Liver (tissue), 8 donors: ENCODE measurements at regions not wholly inside any gene's neighbourhood (a gene's known extent, or its start where the extent isn't known, plus 50 kb on each side); places are given as distances from the start of the nearest gene placed in this dataset.

Experiments used
- DNase-seq: peaks from one replicate; pipeline ENCODE4 v3.0.0-alpha.2; 2017; ENCODE audit warnings: low spot score
- H3K27ac ChIP-seq, 2 donors: one replicate each; pipeline ENCODE4 v1.7.0; 2013; ENCODE audit warnings: inconsistent platforms in 2 of 2, low read length in 2 of 2, control low read depth in 1 of 2, low read depth in 1 of 2, mild to moderate bottlenecking in 1 of 2
- H3K27me3 ChIP-seq, 4 donors: one replicate each; pipeline versions ENCODE4 v1.6.1 to v1.7.0; 2013; ENCODE audit warnings: low read length in 3 of 4, inconsistent platforms in 1 of 4, mild to moderate bottlenecking in 1 of 4, moderate library complexity in 1 of 4; ENCODE audit not compliant: control insufficient read depth in 4 of 4, insufficient read depth in 4 of 4
- H3K36me3 ChIP-seq, 4 donors: one replicate each; pipeline versions ENCODE4 v1.6.1 to v1.7.0; 2013; ENCODE audit warnings: low read length in 3 of 4, mild to moderate bottlenecking in 3 of 4, low read depth in 1 of 4, moderate library complexity in 1 of 4; ENCODE audit not compliant: control insufficient read depth in 4 of 4, insufficient read depth in 3 of 4
- H3K4me1 ChIP-seq, 4 donors: one replicate each; pipeline versions ENCODE4 v1.6.1 to v1.7.0; 2013; ENCODE audit warnings: low read length in 3 of 4, mild to moderate bottlenecking in 3 of 4, moderate library complexity in 1 of 4; ENCODE audit not compliant: control insufficient read depth in 4 of 4, insufficient read depth in 4 of 4
- H3K4me3 ChIP-seq, 3 donors: one replicate each; pipeline versions ENCODE4 v1.6.1 to v1.7.0; 2013; ENCODE audit warnings: low read length in 3 of 3, control low read depth in 1 of 3, low read depth in 1 of 3, mild to moderate bottlenecking in 1 of 3
- H3K9ac ChIP-seq, 2 donors: one replicate each; pipeline ENCODE4 v1.7.0; 2013; ENCODE audit warnings: low read length in 2 of 2, mild to moderate bottlenecking in 2 of 2, moderate library complexity in 2 of 2, control low read depth in 1 of 2, low read depth in 1 of 2
- H3K9me3 ChIP-seq, 4 donors: one replicate each; pipeline versions ENCODE4 v1.6.1 to v1.7.0; 2013; ENCODE audit warnings: low read length in 3 of 4; ENCODE audit not compliant: control insufficient read depth in 4 of 4
- EGR1 ChIP-seq, 2 donors: IDR thresholded peaks; 2 replicates each; pipeline ENCODE4 v1.6.1; 2016 to 2018; ENCODE audit warnings: antibody characterized with exemption in 2 of 2, low read depth in 2 of 2
- FOXA1 ChIP-seq: IDR thresholded peaks from 2 replicates; pipeline ENCODE4 v1.6.1; 2016; ENCODE audit warnings: antibody characterized with exemption
- FOXA2 ChIP-seq: IDR thresholded peaks from 2 replicates; pipeline ENCODE4 v1.6.1; 2016; ENCODE audit warnings: antibody characterized with exemption
- GABPA ChIP-seq, 2 donors: IDR thresholded peaks in 1 of 2; conservative IDR thresholded peaks in 1 of 2; 2 replicates each; pipeline ENCODE4 v1.6.1; 2016; ENCODE audit warnings: antibody characterized with exemption in 2 of 2, mild to moderate bottlenecking in 1 of 2, moderate library complexity in 1 of 2
- HNF4A ChIP-seq, 2 donors: conservative IDR thresholded peaks; 2 replicates each; pipeline ENCODE4 v1.6.1; 2016; ENCODE audit warnings: antibody characterized with exemption in 2 of 2, mild to moderate bottlenecking in 2 of 2
- HNF4G ChIP-seq: IDR thresholded peaks from 2 replicates; pipeline ENCODE4 v1.6.1; 2016; ENCODE audit warnings: antibody characterized with exemption
- JUND ChIP-seq, 2 donors: IDR thresholded peaks; 2 replicates each; pipeline ENCODE4 v1.6.1; 2016; ENCODE audit warnings: antibody characterized with exemption in 2 of 2
- NR2F2 ChIP-seq: IDR thresholded peaks from 2 replicates; pipeline ENCODE4 v1.6.1; 2016; ENCODE audit warnings: antibody characterized with exemption
- RAD21 ChIP-seq, 2 donors: IDR thresholded peaks; 2 replicates each; pipeline ENCODE4 v1.6.1; 2016; ENCODE audit warnings: antibody characterized with exemption in 2 of 2, mild to moderate bottlenecking in 2 of 2
- REST ChIP-seq: IDR thresholded peaks from 2 replicates; pipeline ENCODE4 v1.6.1; 2016; ENCODE audit warnings: antibody characterized with exemption, mild to moderate bottlenecking
- RXRA ChIP-seq, 2 donors: IDR thresholded peaks; 2 replicates each; pipeline ENCODE4 v1.6.1; 2017 to 2018; ENCODE audit warnings: antibody characterized with exemption in 2 of 2, mild to moderate bottlenecking in 1 of 2
- TAF1 ChIP-seq: conservative IDR thresholded peaks from 2 replicates; pipeline ENCODE4 v1.6.1; 2016; ENCODE audit warnings: antibody characterized with exemption, mild to moderate bottlenecking
- YY1 ChIP-seq: IDR thresholded peaks from 2 replicates; pipeline ENCODE4 v1.6.1; 2016; ENCODE audit warnings: antibody characterized with exemption, mild to moderate bottlenecking
- WGBS: extraction: QIAGEN DNeasy Blood & Tissue Kit; methylation state at CpG from one replicate; pipeline ENCODE4 v1.1.7; 2013; 5-methylcytosine and 5-hydroxymethylcytosine counted together
- TF ChIP-seq, protein P1 (sequence below): IDR thresholded peaks from 2 replicates; pipeline ENCODE4 v1.6.1; 2016; ENCODE audit warnings: antibody characterized with exemption
- TF ChIP-seq, protein P2 (sequence below): fragments of 150-350 bp; IDR thresholded peaks from 2 replicates; pipeline ENCODE4 v1.5.1; 2017; ENCODE audit warnings: improper control_type of control experiment, low read depth, low read length; ENCODE audit not compliant: missing input control
- TF ChIP-seq, protein P3 (sequence below): IDR thresholded peaks from 2 replicates; pipeline ENCODE4 v1.6.1; 2016; ENCODE audit warnings: antibody characterized with exemption
- donor health status: healthy.
- donor health status: healthy.
- donor health status: healthy.
- donor health status: healthy.
- donor health status: healthy.

DNA sequence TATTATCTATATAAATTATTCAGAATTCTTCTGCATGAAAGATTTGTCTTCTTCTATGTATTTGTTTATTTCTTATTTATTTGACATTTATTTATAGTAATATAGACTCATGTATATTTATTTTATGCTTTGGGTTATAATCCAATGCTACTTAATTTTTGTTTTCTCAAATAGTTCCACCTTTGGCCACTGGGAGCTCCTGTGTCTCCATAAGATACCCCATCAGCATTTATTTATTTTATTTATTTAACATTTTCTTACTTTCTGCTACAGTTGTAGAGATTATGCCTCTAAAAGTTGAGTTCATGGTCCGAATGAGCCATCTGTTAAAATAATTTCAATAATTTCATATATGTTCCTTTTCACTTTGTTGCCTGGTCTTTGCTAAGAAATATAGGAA lies 289.4 kb downstream of the ADGRL2 start:
- TF ChIP-seq, protein P1, sequence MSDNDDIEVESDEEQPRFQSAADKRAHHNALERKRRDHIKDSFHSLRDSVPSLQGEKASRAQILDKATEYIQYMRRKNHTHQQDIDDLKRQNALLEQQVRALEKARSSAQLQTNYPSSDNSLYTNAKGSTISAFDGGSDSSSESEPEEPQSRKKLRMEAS = no peak
- TF ChIP-seq, protein P2, sequence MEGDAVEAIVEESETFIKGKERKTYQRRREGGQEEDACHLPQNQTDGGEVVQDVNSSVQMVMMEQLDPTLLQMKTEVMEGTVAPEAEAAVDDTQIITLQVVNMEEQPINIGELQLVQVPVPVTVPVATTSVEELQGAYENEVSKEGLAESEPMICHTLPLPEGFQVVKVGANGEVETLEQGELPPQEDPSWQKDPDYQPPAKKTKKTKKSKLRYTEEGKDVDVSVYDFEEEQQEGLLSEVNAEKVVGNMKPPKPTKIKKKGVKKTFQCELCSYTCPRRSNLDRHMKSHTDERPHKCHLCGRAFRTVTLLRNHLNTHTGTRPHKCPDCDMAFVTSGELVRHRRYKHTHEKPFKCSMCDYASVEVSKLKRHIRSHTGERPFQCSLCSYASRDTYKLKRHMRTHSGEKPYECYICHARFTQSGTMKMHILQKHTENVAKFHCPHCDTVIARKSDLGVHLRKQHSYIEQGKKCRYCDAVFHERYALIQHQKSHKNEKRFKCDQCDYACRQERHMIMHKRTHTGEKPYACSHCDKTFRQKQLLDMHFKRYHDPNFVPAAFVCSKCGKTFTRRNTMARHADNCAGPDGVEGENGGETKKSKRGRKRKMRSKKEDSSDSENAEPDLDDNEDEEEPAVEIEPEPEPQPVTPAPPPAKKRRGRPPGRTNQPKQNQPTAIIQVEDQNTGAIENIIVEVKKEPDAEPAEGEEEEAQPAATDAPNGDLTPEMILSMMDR = peak; percentile 40
- TF ChIP-seq RAD21 (IDR thresholded peaks at IDR 0.05) = peak; percentile 51 to 58
- H3K9me3 ChIP-seq = no peaks in the 10 kb centered on the region
- WGBS = 79% methylated on average over 1 of the region's 1 CpG

DNA sequence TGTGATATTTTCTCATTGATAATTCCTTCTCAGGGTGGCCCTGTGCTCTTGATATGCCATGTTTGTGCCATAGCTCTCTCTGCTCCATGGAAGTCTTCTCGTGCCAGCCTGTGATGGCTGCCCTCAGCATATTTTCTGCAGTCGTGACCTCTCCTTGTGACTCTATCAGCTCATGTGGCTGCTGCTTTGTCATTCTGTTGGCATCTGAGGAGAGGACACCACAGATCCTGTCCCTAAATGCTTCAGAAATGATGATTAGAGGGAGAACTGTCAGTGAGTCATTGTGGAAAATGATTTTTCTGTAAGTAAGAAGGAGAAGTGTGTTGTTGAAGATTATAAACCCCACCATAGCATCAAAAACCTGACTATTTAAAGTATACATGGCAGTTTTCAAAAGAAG lies 286.0 kb downstream of the ADGRL2 start:
- WGBS = 44% methylated on average over 2 of the region's 2 CpGs
- Histone ChIP-seq H3K27me3 (no peaks in the 10 kb centered on the region), H3K9me3 (no peaks in the 10 kb centered on the region), H3K9ac (no peak overlapping the region), H3K4me1 (no peaks in the 10 kb centered on the region), H3K4me3 (no peak overlapping the region), H3K36me3 (no peaks in the 10 kb centered on the region), H3K27ac (no peak overlapping the region)
- TF ChIP-seq, protein P1 = no peak
- TF ChIP-seq FOXA1 (no peak), TAF1 (no peak), HNF4A (conservative IDR thresholded peaks at IDR 0.05) (no peak), RXRA (IDR thresholded peaks at IDR 0.05) (no peak), REST (no peak), GABPA (IDR thresholded peaks at IDR 0.05 in 1 of 2, conservative IDR thresholded peaks at IDR 0.05 in 1 of 2) (no peak), RAD21 (IDR thresholded peaks at IDR 0.05) (no peak), YY1 (no peak), HNF4G (no peak), NR2F2 (no peak), FOXA2 (no peak), EGR1 (IDR thresholded peaks at IDR 0.05; ENCODE audit: low read depth in 2 of 2) (no peak), JUND (IDR thresholded peaks at IDR 0.05) (no peak)
- TF ChIP-seq, protein P3, sequence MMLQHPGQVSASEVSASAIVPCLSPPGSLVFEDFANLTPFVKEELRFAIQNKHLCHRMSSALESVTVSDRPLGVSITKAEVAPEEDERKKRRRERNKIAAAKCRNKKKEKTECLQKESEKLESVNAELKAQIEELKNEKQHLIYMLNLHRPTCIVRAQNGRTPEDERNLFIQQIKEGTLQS = no peak
- TF ChIP-seq, protein P2 = no peak
- DNase-seq = no peak

More for the DNA sequence above, 289.4 kb downstream of the ADGRL2 start:
- Histone ChIP-seq H3K27me3 (no peaks in the 10 kb centered on the region), H3K4me3 (no peak overlapping the region), H3K36me3 (no peaks in the 10 kb centered on the region), H3K4me1 (no peaks in the 10 kb centered on the region), H3K9ac (no peak overlapping the region), H3K27ac (no peak overlapping the region)
- DNase-seq = no peak
